GM12875 (cell line): ENCODE measurements at regions not wholly inside any gene's neighbourhood (a gene's known extent, or its start where the extent isn't known, plus 50 kb on each side); places are given as distances from the start of the nearest gene placed in this dataset.

Experiments
- H3K4me3 ChIP-seq: one replicate; pipeline ENCODE4 v1.5.1; 2011; ENCODE audit warnings: low read depth, low read length, control low read depth
- TF ChIP-seq, protein P1 (sequence below): IDR thresholded peaks from 2 replicates; pipeline ENCODE4 v1.5.1; 2011; ENCODE audit warnings: low read depth, mild to moderate bottlenecking, control low read depth, inconsistent platforms, low read length, moderate library complexity, borderline replicate concordance; ENCODE audit not compliant: insufficient read depth

DNA sequence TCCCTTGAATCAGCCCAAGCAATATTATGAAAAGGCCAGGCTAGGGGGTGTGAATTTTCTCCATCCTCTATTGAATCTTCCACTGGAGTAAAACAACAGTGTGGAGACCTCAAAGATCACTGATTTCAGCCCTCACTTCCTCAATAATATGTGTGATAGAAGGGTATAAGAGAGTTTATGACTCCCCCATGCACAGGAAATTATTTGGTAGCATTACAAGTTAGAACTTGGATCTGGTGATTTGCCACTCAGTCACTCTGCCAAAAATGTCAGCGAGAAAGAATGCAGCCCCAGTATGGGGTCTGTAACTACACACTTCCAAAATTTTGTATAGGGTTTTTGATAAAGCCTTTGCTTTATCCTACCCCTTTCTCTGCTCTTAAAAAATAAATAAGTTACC is 81.0 kb upstream of the KCNMB2 start:
- TF ChIP-seq, protein P1, sequence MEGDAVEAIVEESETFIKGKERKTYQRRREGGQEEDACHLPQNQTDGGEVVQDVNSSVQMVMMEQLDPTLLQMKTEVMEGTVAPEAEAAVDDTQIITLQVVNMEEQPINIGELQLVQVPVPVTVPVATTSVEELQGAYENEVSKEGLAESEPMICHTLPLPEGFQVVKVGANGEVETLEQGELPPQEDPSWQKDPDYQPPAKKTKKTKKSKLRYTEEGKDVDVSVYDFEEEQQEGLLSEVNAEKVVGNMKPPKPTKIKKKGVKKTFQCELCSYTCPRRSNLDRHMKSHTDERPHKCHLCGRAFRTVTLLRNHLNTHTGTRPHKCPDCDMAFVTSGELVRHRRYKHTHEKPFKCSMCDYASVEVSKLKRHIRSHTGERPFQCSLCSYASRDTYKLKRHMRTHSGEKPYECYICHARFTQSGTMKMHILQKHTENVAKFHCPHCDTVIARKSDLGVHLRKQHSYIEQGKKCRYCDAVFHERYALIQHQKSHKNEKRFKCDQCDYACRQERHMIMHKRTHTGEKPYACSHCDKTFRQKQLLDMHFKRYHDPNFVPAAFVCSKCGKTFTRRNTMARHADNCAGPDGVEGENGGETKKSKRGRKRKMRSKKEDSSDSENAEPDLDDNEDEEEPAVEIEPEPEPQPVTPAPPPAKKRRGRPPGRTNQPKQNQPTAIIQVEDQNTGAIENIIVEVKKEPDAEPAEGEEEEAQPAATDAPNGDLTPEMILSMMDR, result no peak

DNA sequence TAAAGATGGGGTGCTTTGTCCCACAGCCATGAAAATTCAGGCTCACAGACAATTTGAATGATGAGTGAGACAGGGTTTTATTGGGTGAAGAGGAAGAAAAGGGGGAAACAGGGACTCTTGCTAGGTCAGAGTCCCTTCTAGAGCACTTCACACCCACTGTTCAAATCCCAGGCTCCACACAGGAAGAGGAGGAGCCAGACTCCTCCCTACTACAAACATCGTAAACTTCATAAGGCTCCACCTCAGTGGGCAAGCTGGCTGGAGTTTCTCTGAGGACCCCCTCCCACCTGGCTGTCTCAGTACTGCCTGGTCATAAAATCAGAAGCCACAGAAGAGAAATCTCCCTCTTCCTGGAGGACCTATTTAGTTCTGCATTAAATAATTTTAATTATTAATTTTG is 80.3 kb upstream of the KCNMB2 start:
- H3K4me3 ChIP-seq, result no peak overlapping the region
- TF ChIP-seq, protein P1, result no peak

More for the DNA sequence above, 81.0 kb upstream of the KCNMB2 start:
- H3K4me3 ChIP-seq, result no peak overlapping the region

DNA sequence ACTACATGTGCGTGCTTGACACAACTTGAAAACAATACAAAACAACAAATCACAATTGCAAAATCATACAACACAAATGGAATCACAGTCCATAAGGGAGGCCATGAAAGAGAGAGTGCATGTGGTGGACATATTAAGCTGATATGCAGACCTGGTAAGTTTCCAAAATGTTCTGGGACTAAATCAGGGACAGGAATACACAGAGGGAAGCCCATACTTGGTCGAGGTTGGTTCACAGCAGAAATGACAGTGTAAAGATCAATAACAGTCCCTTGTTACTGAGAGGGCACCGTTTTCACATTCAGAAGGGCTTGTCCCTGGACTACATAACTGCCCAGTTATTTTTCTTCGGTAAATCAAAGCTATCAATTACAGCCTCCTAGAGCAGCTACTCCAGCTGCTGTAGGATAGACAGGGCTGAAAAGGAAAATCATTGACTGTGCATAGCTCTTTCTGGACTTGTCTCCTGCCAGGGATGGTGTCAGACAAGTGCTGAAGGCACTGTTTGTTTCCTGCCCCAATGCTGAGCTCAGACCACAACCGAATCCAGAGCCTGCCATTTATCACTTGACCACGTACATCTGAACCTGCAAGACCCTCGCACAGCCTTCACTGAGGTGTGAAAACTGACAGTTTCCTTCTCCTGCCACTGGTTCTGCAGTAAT is 79.5 kb upstream of the KCNMB2 start:
- TF ChIP-seq, protein P1, result no peak
- no peak overlapping the region for H3K4me3 ChIP-seq

DNA sequence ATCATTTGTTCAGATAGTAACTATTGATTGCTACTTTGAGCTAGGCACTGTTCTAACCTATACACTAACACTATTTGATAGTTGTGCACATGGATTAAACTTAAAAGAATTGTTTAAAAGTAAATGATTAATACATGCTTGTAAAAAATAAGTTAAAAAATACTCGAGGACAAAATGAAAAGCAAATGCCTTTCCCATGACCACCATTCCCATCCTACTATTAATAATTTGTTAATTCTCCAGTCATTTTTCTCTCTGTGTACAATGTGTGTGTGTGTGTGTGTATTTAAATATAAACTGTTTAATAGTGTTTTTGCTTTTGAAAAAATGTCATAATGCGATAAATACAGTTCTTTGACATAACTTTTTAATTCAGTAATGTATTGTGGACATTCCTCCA is 78.7 kb upstream of the KCNMB2 start:
- TF ChIP-seq, protein P1, result no peak
- H3K4me3 ChIP-seq, result no peak overlapping the region

DNA sequence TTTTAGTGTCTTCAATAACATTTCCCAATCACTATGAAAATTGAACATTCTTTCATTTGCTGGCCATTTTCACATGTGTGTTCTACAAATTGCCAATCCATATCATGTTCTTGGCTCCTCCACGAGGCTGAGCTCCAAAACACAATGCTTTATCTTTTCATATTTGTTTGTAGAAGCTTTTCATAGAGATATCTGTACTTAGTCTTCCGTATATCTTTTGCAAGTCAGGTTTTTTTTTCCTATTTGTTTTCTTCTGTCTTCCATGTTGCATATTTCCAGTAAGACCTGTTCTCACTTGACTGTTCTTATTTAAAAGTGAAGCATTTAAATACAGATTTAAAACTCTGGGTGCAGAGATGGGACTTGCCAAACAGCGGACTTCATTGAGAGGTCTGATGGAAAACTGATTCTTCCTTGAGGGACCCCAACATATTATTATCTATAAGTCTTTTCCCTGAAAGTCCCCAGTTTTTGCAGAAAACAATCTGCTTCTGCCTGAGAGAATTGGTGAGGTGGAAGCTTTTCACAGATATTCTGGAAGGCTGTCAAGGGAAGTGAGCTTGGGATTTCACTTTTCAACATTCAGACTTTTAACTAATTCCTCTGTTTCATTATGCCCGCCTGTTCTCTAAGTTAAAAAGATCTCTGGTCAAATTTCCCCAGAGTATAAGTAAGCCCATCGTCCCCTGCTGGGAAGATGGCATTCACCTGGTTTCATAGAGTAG is 77.8 kb upstream of the KCNMB2 start:
- H3K4me3 ChIP-seq, result no peak overlapping the region
- TF ChIP-seq, protein P1, result no peak

DNA sequence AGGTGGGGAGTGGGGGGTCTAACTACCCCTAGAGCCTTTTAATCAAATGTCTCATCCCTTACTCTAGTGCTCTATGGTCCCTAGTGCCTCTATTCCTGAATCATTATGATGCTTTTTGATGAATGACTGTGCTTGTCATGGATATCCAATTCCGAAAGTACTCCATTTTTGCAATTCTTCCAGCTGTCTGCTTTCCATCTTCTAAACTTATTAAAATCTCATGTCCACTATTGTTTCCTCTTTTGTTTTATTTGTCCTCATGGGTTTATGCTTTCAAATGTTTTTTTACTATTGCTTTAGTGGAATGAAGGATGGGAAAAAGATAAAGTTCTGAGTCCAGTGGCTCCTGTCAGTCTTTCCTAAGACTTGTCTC is 77.2 kb upstream of the KCNMB2 start:
- H3K4me3 ChIP-seq, result no peak overlapping the region
- TF ChIP-seq, protein P1, result no peak
